GM04503 (cell line): ENCODE measurements at regions not wholly inside any gene's neighbourhood (a gene's known extent, or its start where the extent isn't known, plus 50 kb on each side); places are given as distances from the start of the nearest gene placed in this dataset.

Experiments used
- DNase-seq: peaks from one replicate; pipeline ENCODE4 v3.0.0-alpha.2; 2012; ENCODE audit warnings: low read depth

- DNase-seq: no peak
These were observed 55.1 kb downstream of the PJA1 start for GRCh38 chrX:69110116-69110530.

- peak; percentile 27 for DNase-seq
These were observed 55.5 kb downstream of the PJA1 start for GRCh38 chrX:69109706-69110105.

- DNase-seq: no peak
These were observed 56.1 kb downstream of the PJA1 start for GRCh38 chrX:69109036-69109663.

- DNase-seq: no peak
These were observed 57.4 kb downstream of the PJA1 start for GRCh38 chrX:69107747-69108401.

GRCh38 chrX:69107231-69107739, 58.0 kb downstream of the PJA1 start:
- no peak for DNase-seq

- no peak for DNase-seq
These were observed 60.4 kb downstream of the PJA1 start for GRCh38 chrX:69104756-69105434.

- DNase-seq: no peak
These were observed 61.7 kb downstream of the PJA1 start for GRCh38 chrX:69103539-69103938.

GRCh38 chrX:69102612-69103194, 62.5 kb downstream of the PJA1 start:
- DNase-seq: no peak

GRCh38 chrX:69101683-69102251, 63.5 kb downstream of the PJA1 start:
- no peak for DNase-seq

- no peak for DNase-seq
These were observed 64.8 kb downstream of the PJA1 start for GRCh38 chrX:69100478-69100877.

- no peak for DNase-seq
These were observed 67.6 kb downstream of the PJA1 start for GRCh38 chrX:69097451-69098236.

GRCh38 chrX:69096963-69097362, 68.3 kb downstream of the PJA1 start:
- DNase-seq: no peak

- DNase-seq: no peak
These were observed 70.1 kb downstream of the PJA1 start for GRCh38 chrX:69094977-69095669.

GRCh38 chrX:69093960-69094871, 71.0 kb downstream of the PJA1 start:
- no peak for DNase-seq

GRCh38 chrX:69090022-69090421, 75.2 kb downstream of the PJA1 start:
- no peak for DNase-seq

GRCh38 chrX:69089203-69089602, 76.0 kb downstream of the PJA1 start:
- no peak for DNase-seq

GRCh38 chrX:69088171-69088938, 76.9 kb downstream of the PJA1 start:
- no peak for DNase-seq

- no peak for DNase-seq
These were observed 79.4 kb downstream of the PJA1 start for GRCh38 chrX:69085826-69086225.

GRCh38 chrX:69085151-69085550, 80.1 kb downstream of the PJA1 start:
- no peak for DNase-seq
